CMK (cell line): ENCODE measurements at regions not wholly inside any gene's neighbourhood (a gene's known extent, or its start where the extent isn't known, plus 50 kb on each side); places are given as distances from the start of the nearest gene placed in this dataset.
"Not testable (repeated sequence)": the region's sequence is repeated elsewhere in the genome, so short reads cannot be mapped to it uniquely, and the experiment has no call there.

Experiments
- DNase-seq: peaks from one replicate; pipeline ENCODE4 v3.0.0-alpha.2; 2010; ENCODE audit warnings: low read depth

- DNase-seq: no peak
Measured at GRCh38 chr6:132198896-132199295, 202.4 kb downstream of the MOXD1 start.

DNA sequence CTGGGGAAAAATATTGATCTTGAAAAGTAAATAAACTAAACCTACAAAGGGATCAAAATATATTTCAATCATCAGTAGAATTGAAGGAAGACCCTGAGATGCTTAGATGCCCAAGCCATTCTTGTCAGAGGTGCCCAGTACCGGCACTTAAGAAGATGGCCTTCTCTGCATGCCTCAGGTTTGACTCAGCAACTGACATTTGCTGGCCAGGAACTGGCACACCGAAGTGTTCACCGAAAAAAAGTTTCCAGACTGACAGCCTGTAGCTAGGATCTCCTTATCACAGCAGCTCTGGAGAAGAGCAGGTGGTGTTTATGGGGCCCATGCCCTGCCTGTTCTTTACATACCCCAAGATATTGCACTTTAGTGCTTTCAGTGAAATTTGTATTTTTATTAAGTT lies 203.2 kb downstream of the MOXD1 start:
- DNase-seq: no peak

- no peak for DNase-seq
Measured at GRCh38 chr6:132194529-132194928, 206.7 kb downstream of the MOXD1 start.

DNA sequence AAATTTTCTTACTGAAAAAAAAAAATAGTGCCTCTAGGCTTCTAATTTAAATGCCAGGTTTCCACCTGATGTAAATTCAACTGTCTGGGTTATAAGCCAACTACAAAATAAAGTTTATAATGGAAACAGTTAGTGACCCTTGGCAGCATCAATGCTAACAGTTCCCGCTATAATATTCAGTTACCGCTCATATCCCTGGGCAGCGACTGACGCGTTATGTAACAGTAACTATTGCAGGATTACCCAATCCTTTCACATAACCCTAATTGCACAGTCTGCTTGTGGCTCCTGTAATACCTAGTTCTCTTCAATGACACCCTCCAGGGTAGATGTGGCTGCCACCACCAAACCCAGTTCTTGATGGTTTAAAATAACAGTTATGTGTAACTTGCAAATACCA lies 208.6 kb downstream of the MOXD1 start:
- DNase-seq: no peak

- no peak for DNase-seq
Measured at GRCh38 chr6:132190815-132191175, 210.5 kb downstream of the MOXD1 start.

DNA sequence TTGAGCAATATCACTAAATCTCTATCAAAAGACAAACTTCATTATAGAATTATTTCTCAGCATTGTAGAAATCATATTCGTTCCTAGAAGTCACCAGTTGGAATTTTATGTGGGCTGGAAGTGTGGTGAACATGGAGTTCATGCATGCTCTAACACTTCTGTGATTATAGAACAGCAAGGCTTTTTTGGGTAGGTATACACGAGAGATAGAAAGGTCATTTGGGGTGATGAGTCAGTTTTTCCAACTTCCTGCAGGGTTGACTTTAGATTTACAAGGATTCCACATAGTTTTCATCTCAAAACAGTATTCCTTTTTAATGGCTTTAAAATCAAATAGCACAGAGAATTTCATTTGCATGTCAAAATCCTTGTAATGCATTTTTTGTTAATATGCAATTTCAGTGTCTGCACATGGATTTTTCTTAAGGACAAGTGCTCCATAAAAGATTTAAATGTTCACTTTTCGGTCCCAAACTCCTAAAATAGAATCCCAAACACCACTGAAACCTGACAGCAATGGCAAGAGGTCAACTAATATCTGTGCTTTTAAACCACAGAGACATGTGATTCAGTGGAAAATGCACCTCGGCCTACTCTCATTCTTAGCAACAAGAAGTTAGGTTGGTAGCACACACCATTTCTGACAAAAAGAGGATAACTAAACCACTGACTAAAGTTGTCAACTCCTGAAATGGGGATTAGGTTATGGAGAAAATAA lies 211.0 kb downstream of the MOXD1 start:
- DNase-seq: no peak

DNA sequence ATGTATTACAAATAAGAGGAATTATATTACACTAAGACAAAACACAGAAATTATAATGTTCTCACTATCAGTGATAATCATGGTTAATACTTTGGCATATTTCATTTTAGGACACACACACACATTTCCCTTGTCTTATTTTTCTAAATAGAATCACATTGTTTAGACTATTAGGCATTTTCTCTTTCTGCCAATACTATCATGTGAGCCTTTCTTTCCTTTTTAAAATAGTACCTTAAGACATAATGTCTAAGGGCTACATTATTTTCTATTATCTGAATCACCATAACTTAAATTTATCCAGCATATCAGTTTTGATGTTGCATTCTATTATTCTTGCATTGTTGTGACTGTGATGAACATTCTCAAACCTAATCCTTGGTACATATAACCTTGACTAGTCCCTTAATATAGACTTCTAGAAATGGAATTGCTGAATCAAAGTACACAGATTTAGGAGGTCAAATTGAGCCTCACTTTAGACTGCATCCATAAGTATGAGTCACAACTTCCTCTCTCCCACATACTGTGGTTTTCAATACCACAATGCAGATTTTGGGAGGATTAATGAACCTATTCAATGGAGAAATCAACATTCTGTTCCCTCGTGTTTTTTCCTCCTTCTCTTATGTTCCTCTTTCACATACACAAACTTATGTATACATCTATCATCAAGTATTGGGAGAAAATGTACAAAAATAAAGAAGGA lies 212.6 kb downstream of the MOXD1 start:
- DNase-seq: no peak

- DNase-seq: no peak
Measured at GRCh38 chr6:132187816-132188215, 213.5 kb downstream of the MOXD1 start.

- DNase-seq: not testable (repeated sequence)
Measured at GRCh38 chr6:132184966-132185365, 216.3 kb downstream of the MOXD1 start.

DNA sequence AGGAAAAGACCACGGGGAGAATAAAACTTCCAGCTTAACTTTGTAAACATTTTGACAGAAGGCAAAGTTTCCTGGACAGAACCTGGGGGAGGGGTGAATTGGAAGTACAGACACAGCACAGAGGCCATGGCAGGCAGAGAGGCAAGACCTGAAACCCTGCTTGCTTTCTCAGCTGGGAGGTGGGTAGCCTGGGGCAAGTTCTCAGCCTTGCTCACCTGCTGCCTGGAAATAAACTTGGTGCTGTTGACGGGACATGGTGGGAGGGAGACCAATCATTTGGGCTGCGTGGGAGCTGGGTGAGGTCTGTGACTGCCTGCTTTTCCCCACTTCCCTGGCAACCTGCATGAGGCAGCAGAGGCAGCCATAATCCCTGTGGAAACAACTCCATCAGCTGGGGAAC lies 221.3 kb downstream of the MOXD1 start:
- DNase-seq: no peak

GRCh38 chr6:132174919-132175318 lies 223.7 kb upstream of the CCN2 start:
- DNase-seq: no peak

DNA sequence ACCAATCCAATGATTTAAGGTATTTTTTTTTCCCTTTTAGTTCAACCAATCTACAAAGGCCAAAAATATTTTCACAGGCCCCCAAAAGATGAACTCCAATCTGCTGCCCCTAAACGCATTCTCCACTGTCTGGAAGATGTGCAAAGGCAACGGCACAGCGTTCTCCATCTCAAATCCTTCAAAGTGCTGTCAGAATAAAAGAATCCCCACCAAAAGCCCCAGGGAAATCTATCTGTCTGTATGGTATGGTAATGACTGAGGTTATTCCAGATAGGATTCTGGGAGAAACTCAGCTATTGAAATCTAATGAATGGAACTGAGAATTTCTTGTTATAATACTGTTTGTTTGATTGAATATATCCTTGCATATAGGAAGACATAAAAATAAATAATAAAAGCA lies 217.8 kb upstream of the CCN2 start:
- no peak for DNase-seq

- DNase-seq: no peak
Measured at GRCh38 chr6:132167929-132168892, 217.0 kb upstream of the CCN2 start.

DNA sequence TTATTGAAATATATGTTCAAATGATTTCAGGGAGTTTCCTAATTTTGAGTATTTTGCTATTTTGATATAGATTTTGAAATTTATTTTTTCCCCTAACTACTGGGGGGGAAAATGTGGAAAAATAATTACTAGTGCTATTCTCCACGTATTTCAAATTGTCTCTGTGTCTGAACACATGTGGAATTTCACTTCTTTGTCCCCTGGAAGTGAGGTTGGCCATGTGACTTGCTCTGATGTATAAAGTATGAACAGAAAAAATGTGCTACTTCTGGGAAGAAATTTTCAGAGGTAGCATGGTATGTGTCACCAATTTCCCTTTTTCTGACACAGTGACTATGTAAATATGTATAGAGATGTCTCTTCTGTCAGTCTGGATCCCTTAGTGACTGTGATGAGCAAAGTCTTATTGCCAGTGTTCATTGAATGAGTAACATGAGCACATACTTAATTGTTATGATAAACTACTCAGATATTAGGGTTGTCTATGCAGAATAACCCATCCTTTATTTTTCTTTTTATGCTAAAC lies 215.4 kb upstream of the CCN2 start:
- DNase-seq: no peak

DNA sequence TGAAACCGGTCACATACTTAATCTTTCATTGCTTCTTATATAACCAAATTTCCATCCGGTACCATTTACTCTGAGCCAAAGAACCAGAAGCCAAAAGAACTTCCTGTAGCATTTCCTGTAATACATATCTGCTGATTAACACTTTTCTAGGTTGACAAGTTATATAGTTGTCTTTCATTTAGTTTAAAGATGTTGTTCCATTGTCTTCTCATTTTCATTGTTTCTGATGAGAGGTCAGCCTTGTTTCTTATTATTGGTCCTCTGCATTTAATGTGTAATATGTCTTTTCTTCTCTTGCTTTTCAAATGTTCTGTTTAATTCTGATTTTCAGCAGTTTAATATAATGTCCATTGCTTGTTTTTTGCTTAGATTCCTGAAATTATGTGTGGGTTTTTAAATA lies 214.5 kb upstream of the CCN2 start:
- DNase-seq: no peak

DNA sequence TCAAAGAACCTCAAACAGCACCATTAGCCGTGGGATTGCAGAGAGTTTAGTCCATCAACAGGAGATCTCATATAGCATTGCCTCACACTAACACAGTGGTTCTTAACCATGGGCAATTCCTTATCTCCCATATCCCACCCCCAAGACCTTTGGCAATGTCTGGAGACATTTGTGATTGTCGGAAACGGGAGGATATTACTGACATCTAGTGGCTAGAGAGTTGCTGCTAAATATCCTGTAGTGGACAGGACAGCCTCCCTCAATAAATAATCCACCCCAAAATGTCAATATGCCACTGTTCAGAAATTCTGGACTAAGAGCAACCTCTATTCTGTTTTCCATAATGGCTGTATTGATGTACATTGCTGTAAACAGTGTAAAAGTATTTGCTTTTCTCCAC lies 210.1 kb upstream of the CCN2 start:
- no peak for DNase-seq

DNA sequence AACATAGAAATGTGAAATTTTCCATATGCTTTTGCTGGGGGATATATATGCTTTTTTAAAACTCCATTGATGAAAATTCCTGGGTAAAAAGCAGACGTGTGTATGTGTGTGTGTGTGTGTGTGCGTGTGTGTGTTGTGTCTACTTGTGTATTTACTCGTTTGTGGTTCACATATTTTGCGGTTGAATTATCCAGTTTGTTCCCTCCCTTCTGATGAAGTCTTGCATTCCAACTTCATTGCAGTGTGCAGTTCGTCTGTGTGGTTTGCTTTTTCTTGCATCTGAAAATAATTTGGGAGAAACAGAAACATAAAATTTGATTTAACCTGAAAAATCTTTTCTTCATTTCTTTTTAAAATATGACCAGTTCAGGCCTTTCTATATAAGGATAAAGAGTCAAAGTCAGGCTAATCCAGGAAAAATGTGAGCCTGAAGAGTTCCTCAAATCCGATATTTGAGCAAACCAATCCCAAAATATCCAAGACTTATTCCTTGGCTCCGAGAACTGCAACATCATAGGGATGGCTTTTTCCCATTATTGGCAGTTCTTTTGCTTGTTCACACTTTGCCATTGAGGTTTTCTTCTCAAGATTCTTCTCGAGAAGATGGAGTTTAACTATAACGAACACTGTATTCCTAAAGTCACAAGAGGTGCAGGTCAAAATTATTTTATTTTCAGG lies 202.2 kb upstream of the CCN2 start:
- DNase-seq: no peak

DNA sequence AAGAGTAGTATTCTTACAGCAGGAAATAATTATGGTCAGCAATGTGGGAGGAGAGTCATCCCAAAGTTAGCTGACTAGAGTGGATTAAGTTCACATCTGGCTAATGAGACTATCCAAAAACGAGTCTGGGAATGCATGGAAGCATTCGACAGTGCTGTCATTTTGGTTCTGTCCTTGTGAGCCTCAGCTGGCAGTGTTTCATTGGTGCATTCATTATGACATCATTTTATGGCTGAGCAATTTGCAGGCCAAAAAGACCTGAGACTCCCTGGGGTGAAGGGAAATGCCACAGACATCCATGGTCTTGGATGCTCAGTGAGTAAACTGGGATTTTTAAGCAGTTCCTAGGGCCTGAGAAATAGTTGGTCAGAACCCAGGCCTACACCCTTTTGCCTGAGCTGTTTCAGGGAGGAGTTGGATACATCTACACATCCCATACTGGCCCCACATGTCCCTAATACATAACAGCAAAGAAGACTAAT lies 196.4 kb upstream of the CCN2 start:
- DNase-seq: no peak

- peak; percentile 32 for DNase-seq
Measured at GRCh38 chr6:132144456-132144855, 193.3 kb upstream of the CCN2 start.

DNA sequence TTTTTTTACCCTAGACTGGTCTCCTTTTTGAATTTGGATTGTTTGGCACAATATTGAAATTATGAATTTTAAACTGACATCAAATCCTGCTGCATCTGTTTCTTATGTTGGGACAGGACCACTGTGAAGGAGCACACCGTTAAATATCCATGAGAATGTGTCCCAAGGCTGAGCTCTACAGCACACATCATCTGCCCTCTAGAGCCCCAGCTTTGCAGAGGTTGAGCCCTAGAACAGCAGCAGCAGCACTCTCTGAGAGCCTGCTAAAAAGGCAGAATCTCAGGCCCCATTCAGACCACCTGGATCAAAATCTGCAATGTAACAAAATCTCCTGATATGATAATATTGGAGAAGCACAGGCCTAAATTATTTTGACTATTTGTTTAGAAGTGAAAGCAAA lies 192.1 kb upstream of the CCN2 start:
- DNase-seq: no peak

DNA sequence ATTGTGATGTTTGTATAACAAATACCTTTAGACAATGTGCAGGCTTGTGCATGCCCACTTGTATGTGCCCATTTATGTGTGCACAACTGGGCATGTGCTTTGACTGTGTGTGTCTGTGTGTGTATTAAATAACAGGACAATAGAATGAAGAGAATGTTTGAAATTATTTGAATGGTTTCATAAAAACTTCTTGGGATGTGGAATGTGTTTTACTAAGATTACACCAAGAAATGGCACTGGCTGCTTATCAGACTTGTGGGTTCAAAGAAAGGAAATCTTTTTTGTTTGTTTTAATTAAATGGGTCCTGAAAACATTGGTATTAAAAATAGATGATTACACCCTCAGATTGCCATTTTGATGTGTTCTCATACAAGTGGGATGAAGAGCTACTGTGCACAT lies 191.6 kb upstream of the CCN2 start:
- DNase-seq: no peak

DNA sequence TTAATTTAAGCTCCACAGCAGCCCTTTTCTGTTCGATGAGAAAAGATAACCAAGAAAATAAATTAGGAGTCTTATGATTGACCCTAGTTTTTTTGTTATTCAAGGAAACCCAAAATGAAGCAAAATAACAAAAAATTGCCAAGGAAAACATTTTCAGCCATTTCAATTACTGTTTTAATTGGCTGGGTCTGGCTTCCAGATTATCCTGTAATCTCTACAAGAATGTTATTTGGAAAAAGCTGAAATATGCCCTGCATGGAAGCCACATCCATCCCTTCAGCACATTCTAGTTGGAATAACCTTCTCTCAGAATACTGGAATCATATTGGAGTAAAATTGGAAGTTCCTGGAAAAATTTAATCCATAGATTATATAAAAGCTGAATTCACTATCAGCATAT lies 191.1 kb upstream of the CCN2 start:
- DNase-seq: no peak
